Fibroblast of the conjunctiva (primary cell): ENCODE measurements at regions not wholly inside any gene's neighbourhood (a gene's known extent, or its start where the extent isn't known, plus 50 kb on each side); places are given as distances from the start of the nearest gene placed in this dataset.
A peak's percentile ranks its signal among the peaks of the same experiment; 100 is the strongest.
"Not testable (repeated sequence)": the region's sequence is repeated elsewhere in the genome, so short reads cannot be mapped to it uniquely, and the experiment has no call there.

Source experiments
- DNase-seq: peaks from one replicate; pipeline ENCODE4 v3.0.0-alpha.2; 2010; ENCODE audit warnings: low read depth

- peak; percentile 10 for DNase-seq
Measured at GRCh38 chr2:175251425-175252041, 70.0 kb upstream of the ATP5MC3 start.

GRCh38 chr2:175247159-175247558 is 65.6 kb upstream of the ATP5MC3 start:
- DNase-seq, result no peak

- DNase-seq, result no peak
Measured at GRCh38 chr2:175244697-175245096, 63.2 kb upstream of the ATP5MC3 start.

- no peak for DNase-seq
Measured at GRCh38 chr2:175241691-175242090, 60.2 kb upstream of the ATP5MC3 start.

- DNase-seq, result not testable (repeated sequence)
Measured at GRCh38 chr2:175240033-175240432, 58.5 kb upstream of the ATP5MC3 start.

- DNase-seq, result no peak
Measured at GRCh38 chr2:175236930-175237329, 55.4 kb upstream of the ATP5MC3 start.

GRCh38 chr2:175234650-175235049 is 53.1 kb upstream of the ATP5MC3 start:
- no peak for DNase-seq

GRCh38 chr2:175234153-175234552 is 52.6 kb upstream of the ATP5MC3 start:
- no peak for DNase-seq

GRCh38 chr2:175233135-175233719 is 51.7 kb upstream of the ATP5MC3 start:
- DNase-seq, result peak; percentile 24
